Loucy (cell line): ENCODE measurements at regions not wholly inside any gene's neighbourhood (a gene's known extent, or its start where the extent isn't known, plus 50 kb on each side); places are given as distances from the start of the nearest gene placed in this dataset.

Experiments
- EZH2phosphoT487 ChIP-seq: fragments of 200-600 bp; IDR thresholded peaks from 2 replicates; pipeline ENCODE4 v1.6.1; 2018; ENCODE audit warnings: antibody characterized with exemption, mild to moderate bottlenecking, moderate library complexity, borderline replicate concordance
- TF ChIP-seq, protein P1 (sequence below): fragments of 200-600 bp; sonication (generic); conservative IDR thresholded peaks from 2 replicates; pipeline ENCODE4 v1.5.1; 2014; ENCODE audit warnings: mild to moderate bottlenecking, antibody characterized with exemption, low read length

DNA sequence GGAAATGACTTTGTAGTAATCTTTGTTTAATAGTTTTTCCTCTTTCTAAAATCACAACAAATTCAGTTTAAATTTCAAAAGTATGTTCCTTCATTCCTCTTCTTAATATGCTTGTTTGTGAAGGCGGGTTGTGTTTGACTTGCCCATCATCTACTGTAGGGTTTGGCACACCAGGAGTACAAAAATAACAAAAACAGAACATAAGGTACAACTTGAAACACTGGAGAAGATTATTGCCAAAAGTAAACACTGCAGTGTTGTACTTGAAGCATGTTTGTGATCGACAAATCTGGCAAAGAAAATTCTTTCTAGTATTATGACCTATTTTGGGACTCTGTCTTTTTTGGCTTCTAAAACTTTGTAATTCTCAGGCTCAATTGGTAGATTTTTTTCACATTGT, 518.6 kb downstream of the SLITRK5 start:
- TF ChIP-seq, protein P1, sequence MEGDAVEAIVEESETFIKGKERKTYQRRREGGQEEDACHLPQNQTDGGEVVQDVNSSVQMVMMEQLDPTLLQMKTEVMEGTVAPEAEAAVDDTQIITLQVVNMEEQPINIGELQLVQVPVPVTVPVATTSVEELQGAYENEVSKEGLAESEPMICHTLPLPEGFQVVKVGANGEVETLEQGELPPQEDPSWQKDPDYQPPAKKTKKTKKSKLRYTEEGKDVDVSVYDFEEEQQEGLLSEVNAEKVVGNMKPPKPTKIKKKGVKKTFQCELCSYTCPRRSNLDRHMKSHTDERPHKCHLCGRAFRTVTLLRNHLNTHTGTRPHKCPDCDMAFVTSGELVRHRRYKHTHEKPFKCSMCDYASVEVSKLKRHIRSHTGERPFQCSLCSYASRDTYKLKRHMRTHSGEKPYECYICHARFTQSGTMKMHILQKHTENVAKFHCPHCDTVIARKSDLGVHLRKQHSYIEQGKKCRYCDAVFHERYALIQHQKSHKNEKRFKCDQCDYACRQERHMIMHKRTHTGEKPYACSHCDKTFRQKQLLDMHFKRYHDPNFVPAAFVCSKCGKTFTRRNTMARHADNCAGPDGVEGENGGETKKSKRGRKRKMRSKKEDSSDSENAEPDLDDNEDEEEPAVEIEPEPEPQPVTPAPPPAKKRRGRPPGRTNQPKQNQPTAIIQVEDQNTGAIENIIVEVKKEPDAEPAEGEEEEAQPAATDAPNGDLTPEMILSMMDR: no peak
- TF ChIP-seq EZH2phosphoT487: no peak
